ENCODE measurements at regions not wholly inside any gene's neighbourhood (a gene's known extent, or its start where the extent isn't known, plus 50 kb on each side); places are given as distances from the start of the nearest gene placed in this dataset.
"Not testable (repeated sequence)": the region's sequence is repeated elsewhere in the genome, so short reads cannot be mapped to it uniquely, and the experiment has no call there.

GRCh38 chr10:9851808-9852207 lies 1165.9 kb upstream of the CELF2 start:
- Histone ChIP-seq H3K27ac (ENCODE audit: low read depth, low read length, severe bottlenecking) (no peak overlapping the region), H3K4me1 (ENCODE audit: control insufficient read depth, insufficient read depth, low read length, poor library complexity, severe bottlenecking) (no peaks in the 10 kb centered on the region), H3K36me3 (ENCODE audit: control insufficient read depth, insufficient read depth, low read length) (no peaks in the 10 kb centered on the region), H3K4me3 (ENCODE audit: extremely low read depth, insufficient read depth, low read length, poor library complexity, severe bottlenecking) (no peak overlapping the region), H3K9me3 (ENCODE audit: control insufficient read depth, low read length) (peaks cover 14% of the 10 kb centered on the region)

DNA sequence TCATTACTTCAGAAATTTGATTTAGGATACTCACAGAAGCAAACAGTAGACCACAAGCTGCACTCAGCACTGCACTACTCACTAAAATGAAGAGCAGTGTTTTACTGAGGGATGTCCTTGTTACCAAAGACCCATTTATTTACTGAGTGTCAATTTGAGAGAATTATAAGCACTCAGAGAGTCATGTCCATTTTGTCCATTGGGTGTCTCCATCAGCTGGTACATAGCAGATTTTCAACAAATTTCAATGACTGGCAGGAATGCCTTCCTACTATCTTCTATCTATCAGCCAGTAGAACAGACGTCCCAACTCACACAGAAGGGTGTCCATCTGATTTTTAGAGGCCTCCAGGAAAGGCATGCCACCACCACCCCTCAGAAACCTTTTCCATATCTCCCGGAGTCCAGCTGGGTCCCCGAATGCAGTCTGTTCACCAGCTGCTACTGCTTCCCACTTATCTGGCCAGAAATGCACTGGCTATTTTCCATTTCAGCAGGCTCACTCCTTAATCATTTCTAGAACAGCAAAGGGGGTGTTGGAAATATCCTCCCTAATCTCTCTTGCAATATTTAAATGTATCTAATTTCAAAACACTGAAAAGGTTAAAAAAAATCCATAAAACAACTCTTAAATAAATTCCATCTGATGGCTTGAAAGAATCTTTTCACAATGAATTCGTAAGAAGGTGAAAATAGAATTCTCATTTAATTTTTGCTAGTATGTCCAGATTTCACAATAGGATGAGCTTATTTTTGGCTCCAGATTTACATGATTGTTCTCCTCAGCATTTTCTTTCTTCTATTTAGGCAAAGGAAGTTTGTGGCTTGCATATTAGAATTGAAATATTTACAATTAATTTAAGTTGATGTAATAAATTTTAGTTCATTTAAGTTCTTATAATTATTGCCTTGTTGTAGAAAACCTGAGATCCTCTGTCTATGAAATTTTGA lies 1164.0 kb upstream of the CELF2 start:
- H3K9me3 ChIP-seq (ENCODE audit: control insufficient read depth, low read length), result peaks cover 14% of the 10 kb centered on the region
- no peak overlapping the region for H3K4me3 ChIP-seq (ENCODE audit: extremely low read depth, insufficient read depth, low read length, poor library complexity, severe bottlenecking)
- H3K36me3 ChIP-seq (ENCODE audit: control insufficient read depth, insufficient read depth, low read length), result no peaks in the 10 kb centered on the region
- H3K27ac ChIP-seq (ENCODE audit: low read depth, low read length, severe bottlenecking), result no peak overlapping the region
- 73 to 90% methylated on average over 2 to 3 of the region's 4 CpGs for WGBS, 2 experiments (ENCODE audit: insufficient coverage in 2 of 2)
- no peaks in the 10 kb centered on the region for H3K4me1 ChIP-seq (ENCODE audit: control insufficient read depth, insufficient read depth, low read length, poor library complexity, severe bottlenecking)

DNA sequence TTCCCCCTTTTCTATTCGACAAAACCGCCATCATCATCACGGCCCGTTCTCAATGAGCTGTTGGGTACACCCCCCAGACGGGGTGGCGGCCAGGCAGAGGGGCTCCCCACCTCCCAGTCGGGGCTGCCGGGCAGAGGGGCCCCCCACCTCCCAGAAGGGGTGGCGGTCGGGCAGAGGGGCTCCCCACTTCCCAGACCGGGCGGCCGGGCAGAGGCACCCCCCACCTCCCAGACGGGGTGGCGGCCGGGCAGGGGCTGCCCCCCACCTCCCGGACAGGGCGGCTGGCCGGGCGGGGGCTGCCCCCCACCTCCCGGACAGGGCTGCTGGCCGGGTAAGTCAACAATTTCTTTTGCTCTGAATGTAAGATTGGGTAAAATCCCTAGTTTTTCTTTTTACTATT lies 1162.2 kb upstream of the CELF2 start:
- H3K4me1 ChIP-seq (ENCODE audit: control insufficient read depth, insufficient read depth, low read length, poor library complexity, severe bottlenecking); H3K4me3 ChIP-seq (ENCODE audit: extremely low read depth, insufficient read depth, low read length, poor library complexity, severe bottlenecking); H3K36me3 ChIP-seq (ENCODE audit: control insufficient read depth, insufficient read depth, low read length); H3K27ac ChIP-seq (ENCODE audit: low read depth, low read length, severe bottlenecking): not testable (repeated sequence)
- peaks cover 14% of the 10 kb centered on the region for H3K9me3 ChIP-seq (ENCODE audit: control insufficient read depth, low read length)
- WGBS, 2 experiments (ENCODE audit: insufficient coverage in 2 of 2), result 92% methylated on average over 2 of the region's 22 CpGs; no CpG with 5 or more reads in 1 of the 2 experiments

DNA sequence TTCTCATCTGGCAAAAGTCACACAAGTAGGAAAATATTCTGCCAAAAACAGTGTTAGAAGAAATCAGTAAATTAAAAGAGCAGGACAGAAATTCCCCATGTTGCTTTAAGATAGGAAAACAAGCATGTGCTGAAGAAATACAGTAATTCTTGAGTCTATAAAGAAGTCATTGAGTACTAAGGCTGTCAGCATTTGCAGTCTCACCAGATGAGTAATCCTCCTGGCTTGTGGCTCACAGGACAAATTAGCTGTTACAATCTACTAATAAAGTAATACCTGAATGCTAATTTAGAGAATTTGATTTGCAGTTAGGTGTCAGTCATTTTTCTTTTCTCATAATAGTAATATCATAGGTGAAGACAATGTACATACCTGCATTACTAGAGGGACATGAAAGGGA lies 1158.9 kb upstream of the CELF2 start:
- Histone ChIP-seq H3K4me1 (ENCODE audit: control insufficient read depth, insufficient read depth, low read length, poor library complexity, severe bottlenecking) (no peaks in the 10 kb centered on the region), H3K36me3 (ENCODE audit: control insufficient read depth, insufficient read depth, low read length) (no peaks in the 10 kb centered on the region), H3K4me3 (ENCODE audit: extremely low read depth, insufficient read depth, low read length, poor library complexity, severe bottlenecking) (no peak overlapping the region), H3K27ac (ENCODE audit: low read depth, low read length, severe bottlenecking) (no peak overlapping the region), H3K9me3 (ENCODE audit: control insufficient read depth, low read length) (peaks cover 4% of the 10 kb centered on the region)

DNA sequence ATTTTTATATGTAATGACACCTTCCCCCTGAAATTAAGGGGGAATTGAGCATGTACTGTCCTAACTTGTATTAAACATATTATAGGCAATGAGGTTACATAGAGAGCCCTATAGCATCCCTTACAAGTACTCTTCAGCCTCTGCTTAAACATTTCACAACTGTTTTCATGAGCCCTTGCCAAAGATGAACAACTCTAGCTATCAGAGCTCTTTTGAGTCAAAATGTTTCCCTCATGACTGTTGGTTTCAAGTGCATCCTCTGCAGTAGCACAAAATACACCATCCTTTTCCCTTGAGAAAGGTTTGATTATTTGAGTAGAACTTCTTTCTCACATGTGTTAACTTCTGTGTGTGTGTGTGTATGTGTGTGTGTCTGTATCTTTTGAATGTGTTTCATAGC lies 1157.6 kb upstream of the CELF2 start:
- peaks cover 4% of the 10 kb centered on the region for H3K9me3 ChIP-seq (ENCODE audit: control insufficient read depth, low read length)
- no peaks in the 10 kb centered on the region for H3K36me3 ChIP-seq (ENCODE audit: control insufficient read depth, insufficient read depth, low read length)
- H3K4me1 ChIP-seq (ENCODE audit: control insufficient read depth, insufficient read depth, low read length, poor library complexity, severe bottlenecking), result no peaks in the 10 kb centered on the region
- no peak overlapping the region for H3K4me3 ChIP-seq (ENCODE audit: extremely low read depth, insufficient read depth, low read length, poor library complexity, severe bottlenecking)
- no peak overlapping the region for H3K27ac ChIP-seq (ENCODE audit: low read depth, low read length, severe bottlenecking)

DNA sequence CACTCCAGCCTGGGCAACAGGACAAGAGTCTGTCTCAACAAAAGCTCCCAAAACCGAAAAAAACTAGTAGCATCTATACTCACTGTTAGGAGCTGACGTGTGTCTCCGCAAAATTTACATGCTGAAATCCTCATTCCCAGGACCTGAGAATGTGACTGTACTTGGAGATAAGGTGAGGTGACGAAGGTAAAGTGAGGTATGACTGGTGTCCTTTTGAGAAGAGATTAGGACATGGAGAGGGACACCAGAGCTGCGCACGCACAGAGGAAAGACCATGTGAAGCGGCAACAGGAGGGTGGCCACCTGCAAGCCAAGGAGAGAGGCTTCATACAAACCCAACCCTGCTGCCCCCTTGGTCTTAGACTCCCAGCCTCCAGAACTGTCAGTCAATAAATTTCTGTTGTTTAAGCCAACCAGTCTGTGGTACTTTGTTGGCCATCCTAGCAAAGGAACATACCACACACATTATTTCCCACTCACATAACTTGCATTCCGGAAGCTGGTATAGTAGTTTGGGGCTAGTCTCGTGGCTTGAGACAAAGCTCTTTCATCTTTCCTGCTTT lies 1154.0 kb upstream of the CELF2 start:
- 94 to 99% methylated on average over 7 to 8 of the region's 9 CpGs for WGBS, 2 experiments (ENCODE audit: insufficient coverage in 2 of 2)
- Histone ChIP-seq H3K36me3 (ENCODE audit: control insufficient read depth, insufficient read depth, low read length) (no peaks in the 10 kb centered on the region), H3K27ac (ENCODE audit: low read depth, low read length, severe bottlenecking) (no peak overlapping the region), H3K4me1 (ENCODE audit: control insufficient read depth, insufficient read depth, low read length, poor library complexity, severe bottlenecking) (no peaks in the 10 kb centered on the region), H3K4me3 (ENCODE audit: extremely low read depth, insufficient read depth, low read length, poor library complexity, severe bottlenecking) (no peak overlapping the region), H3K9me3 (ENCODE audit: control insufficient read depth, low read length) (no peaks in the 10 kb centered on the region)

GRCh38 chr10:9868499-9868898 lies 1149.2 kb upstream of the CELF2 start:
- Histone ChIP-seq H3K9me3 (ENCODE audit: control insufficient read depth, low read length) (no peaks in the 10 kb centered on the region), H3K4me3 (ENCODE audit: extremely low read depth, insufficient read depth, low read length, poor library complexity, severe bottlenecking) (no peak overlapping the region), H3K4me1 (ENCODE audit: control insufficient read depth, insufficient read depth, low read length, poor library complexity, severe bottlenecking) (no peaks in the 10 kb centered on the region), H3K36me3 (ENCODE audit: control insufficient read depth, insufficient read depth, low read length) (no peaks in the 10 kb centered on the region), H3K27ac (ENCODE audit: low read depth, low read length, severe bottlenecking) (no peak overlapping the region)
- WGBS, 2 experiments (ENCODE audit: insufficient coverage in 2 of 2), result 80 to 90% methylated on average over 1 to 2 of the region's 2 CpGs

DNA sequence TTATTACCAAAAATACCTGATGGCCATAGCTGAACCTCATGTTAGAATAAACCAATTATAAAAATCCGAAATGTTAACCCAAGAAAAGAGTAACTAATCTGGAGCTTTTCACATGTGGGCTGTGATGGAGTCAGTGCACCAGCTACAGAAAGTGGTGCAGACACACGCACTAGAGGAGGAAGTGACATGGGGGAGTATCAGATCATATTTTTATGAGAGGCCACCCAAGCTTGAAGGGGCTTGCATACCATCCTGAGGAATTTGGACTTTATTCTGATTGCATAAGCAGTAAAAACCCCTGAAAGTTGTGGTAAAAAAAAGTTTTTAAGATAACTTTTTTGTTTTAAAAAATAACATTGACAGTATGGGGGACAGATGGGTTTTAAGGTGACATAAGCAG lies 1148.5 kb upstream of the CELF2 start:
- Histone ChIP-seq H3K4me1 (ENCODE audit: control insufficient read depth, insufficient read depth, low read length, poor library complexity, severe bottlenecking) (no peaks in the 10 kb centered on the region), H3K9me3 (ENCODE audit: control insufficient read depth, low read length) (no peaks in the 10 kb centered on the region), H3K36me3 (ENCODE audit: control insufficient read depth, insufficient read depth, low read length) (no peaks in the 10 kb centered on the region), H3K4me3 (ENCODE audit: extremely low read depth, insufficient read depth, low read length, poor library complexity, severe bottlenecking) (no peak overlapping the region), H3K27ac (ENCODE audit: low read depth, low read length, severe bottlenecking) (no peak overlapping the region)
- WGBS, 2 experiments (ENCODE audit: insufficient coverage in 2 of 2), result 100% methylated on average over 1 of the region's 2 CpGs

- WGBS, 2 experiments (ENCODE audit: insufficient coverage in 2 of 2), result 74 to 100% methylated on average over 1 to 2 of the region's 5 CpGs
- H3K27ac ChIP-seq (ENCODE audit: low read depth, low read length, severe bottlenecking), result no peak overlapping the region
- H3K36me3 ChIP-seq (ENCODE audit: control insufficient read depth, insufficient read depth, low read length), result no peaks in the 10 kb centered on the region
- H3K9me3 ChIP-seq (ENCODE audit: control insufficient read depth, low read length), result no peaks in the 10 kb centered on the region
- H3K4me3 ChIP-seq (ENCODE audit: extremely low read depth, insufficient read depth, low read length, poor library complexity, severe bottlenecking), result no peak overlapping the region
- no peaks in the 10 kb centered on the region for H3K4me1 ChIP-seq (ENCODE audit: control insufficient read depth, insufficient read depth, low read length, poor library complexity, severe bottlenecking)
Measured at GRCh38 chr10:9869606-9870176, 1148.0 kb upstream of the CELF2 start.

GRCh38 chr10:9875353-9875752 lies 1142.3 kb upstream of the CELF2 start:
- WGBS, 2 experiments (ENCODE audit: insufficient coverage in 2 of 2), result 80 to 92% methylated on average over 5 of the region's 5 CpGs
- Histone ChIP-seq H3K9me3 (ENCODE audit: control insufficient read depth, low read length) (no peaks in the 10 kb centered on the region), H3K4me3 (ENCODE audit: extremely low read depth, insufficient read depth, low read length, poor library complexity, severe bottlenecking) (no peak overlapping the region), H3K27ac (ENCODE audit: low read depth, low read length, severe bottlenecking) (no peak overlapping the region), H3K4me1 (ENCODE audit: control insufficient read depth, insufficient read depth, low read length, poor library complexity, severe bottlenecking) (no peaks in the 10 kb centered on the region), H3K36me3 (ENCODE audit: control insufficient read depth, insufficient read depth, low read length) (no peaks in the 10 kb centered on the region)

DNA sequence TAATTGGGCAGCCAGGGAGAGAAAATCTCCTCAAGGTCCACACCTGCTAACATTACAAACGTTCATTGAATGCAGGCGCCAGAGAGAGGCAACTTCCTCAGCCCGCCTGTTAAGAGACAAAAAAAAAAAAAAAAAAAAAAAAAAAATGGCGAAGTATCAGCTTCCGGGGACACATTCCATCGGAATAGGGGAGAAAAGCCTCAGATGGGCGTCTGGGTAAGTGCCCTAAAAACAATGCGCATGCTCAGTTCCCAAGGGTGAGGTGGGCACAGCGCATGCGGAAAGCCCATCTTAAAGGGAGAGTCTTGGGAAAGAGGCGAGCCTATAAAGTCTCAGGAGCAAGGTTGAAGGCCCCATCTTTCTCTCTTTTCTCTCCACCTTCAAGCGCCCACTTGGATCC lies 1139.7 kb upstream of the CELF2 start:
- H3K4me3 ChIP-seq (ENCODE audit: extremely low read depth, insufficient read depth, low read length, poor library complexity, severe bottlenecking), result no peak overlapping the region
- H3K4me1 ChIP-seq (ENCODE audit: control insufficient read depth, insufficient read depth, low read length, poor library complexity, severe bottlenecking), result no peaks in the 10 kb centered on the region
- WGBS, 2 experiments (ENCODE audit: insufficient coverage in 2 of 2), result 97 to 99% methylated on average over 6 to 7 of the region's 12 CpGs

More for the DNA sequence above, 1139.7 kb upstream of the CELF2 start:
- no peaks in the 10 kb centered on the region for H3K9me3 ChIP-seq (ENCODE audit: control insufficient read depth, low read length)
- H3K27ac ChIP-seq (ENCODE audit: low read depth, low read length, severe bottlenecking), result no peak overlapping the region
- no peaks in the 10 kb centered on the region for H3K36me3 ChIP-seq (ENCODE audit: control insufficient read depth, insufficient read depth, low read length)
